22Rv1 (cell line): ENCODE measurements at regions not wholly inside any gene's neighbourhood (a gene's known extent, or its start where the extent isn't known, plus 50 kb on each side); places are given as distances from the start of the nearest gene placed in this dataset.

Experiments used
- CTCF ChIP-seq: fragments of 450-650 bp; IDR thresholded peaks from 2 replicates; pipeline ENCODE4 v1.5.1; 2017; ENCODE audit warnings: mild to moderate bottlenecking
- ZFX ChIP-seq: fragments of 450-650 bp; IDR thresholded peaks from 2 replicates; pipeline ENCODE4 v1.6.1; 2017; ENCODE audit warnings: antibody characterized with exemption, borderline replicate concordance

GRCh38 chr5:8230868-8231267, 361.9 kb downstream of the MTRR start:
- TF ChIP-seq CTCF (no peak), ZFX (no peak)
